ENCODE measurements at regions not wholly inside any gene's neighbourhood (a gene's known extent, or its start where the extent isn't known, plus 50 kb on each side); places are given as distances from the start of the nearest gene placed in this dataset.
"Not testable (repeated sequence)": the region's sequence is repeated elsewhere in the genome, so short reads cannot be mapped to it uniquely, and the experiment has no call there.

DNA sequence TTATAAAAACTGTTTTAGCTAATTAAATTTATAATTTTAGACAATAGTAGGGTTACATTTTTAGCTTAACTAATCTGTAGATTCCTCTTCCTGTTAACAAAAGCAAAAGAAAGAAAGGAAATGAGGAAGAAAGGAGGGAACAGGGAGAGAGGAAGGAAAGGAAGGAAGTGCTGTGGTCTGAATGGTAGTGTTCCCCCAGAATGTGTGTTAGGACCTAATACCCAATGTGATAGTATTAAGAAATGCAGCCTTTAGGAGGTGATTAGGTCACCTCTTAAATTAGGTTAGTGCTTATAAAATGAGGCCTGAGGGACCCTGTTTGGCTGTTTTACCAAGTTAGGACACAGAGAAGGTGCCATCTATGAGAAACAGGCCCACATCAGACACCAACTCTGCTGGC is 136.9 kb upstream of the SAMSN1 start:
- no peak for DNase-seq (ENCODE audit: low read depth in 2 of 2)

DNA sequence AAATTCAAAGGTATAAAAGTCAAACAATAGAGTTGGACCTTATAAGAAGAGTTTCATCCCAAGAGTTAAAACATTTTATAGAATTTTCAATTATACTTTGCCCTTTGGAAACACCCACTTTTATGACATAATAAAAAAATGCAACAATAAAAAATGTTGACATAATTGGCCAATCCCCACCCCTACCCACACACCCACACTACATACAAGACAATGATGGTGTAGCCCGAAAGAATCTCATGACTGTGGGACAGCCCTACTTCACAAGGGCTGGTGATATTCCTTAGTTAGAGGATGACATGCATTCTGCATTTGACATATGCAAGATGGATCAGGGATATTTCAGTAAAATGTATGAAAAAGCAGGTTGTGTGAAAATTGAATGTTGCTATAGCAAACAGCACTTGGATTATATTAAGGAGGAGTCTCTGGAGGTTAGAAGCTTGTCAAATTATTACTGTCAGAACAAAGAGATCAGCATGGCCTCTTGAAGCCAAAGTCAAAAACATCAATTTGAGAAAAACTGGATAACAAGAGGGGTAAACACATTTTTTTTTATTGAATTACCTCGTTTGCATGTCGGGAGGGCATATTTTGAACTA is 133.0 kb upstream of the SAMSN1 start:
- DNase-seq (ENCODE audit: low read depth in 2 of 2): no peak

DNA sequence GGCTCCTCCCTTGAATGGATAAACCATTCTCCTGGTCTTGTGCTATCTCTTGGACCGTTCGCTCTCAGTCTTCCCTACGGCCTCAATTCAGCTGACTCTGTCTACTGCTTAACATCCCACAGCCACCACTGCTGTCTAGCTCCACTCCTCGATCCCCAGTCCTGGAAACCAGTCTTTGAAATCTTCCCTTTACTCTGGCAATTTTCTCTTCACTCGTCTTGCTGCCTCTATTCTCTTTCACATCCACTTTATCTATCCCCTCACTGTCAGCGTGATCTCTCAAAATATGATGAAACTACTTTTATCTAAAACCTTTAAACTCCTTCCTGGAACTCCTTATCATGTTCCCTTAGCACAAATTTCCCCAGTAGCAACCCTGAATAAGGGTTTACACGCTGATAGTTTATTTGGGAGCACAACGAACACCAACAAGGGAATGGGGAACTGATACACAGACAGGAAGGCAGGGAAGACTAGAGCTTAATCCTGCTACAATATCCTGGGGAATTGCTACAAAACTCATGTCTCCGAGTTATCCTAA is 131.6 kb upstream of the SAMSN1 start:
- DNase-seq (ENCODE audit: low read depth in 2 of 2): no peak

DNA sequence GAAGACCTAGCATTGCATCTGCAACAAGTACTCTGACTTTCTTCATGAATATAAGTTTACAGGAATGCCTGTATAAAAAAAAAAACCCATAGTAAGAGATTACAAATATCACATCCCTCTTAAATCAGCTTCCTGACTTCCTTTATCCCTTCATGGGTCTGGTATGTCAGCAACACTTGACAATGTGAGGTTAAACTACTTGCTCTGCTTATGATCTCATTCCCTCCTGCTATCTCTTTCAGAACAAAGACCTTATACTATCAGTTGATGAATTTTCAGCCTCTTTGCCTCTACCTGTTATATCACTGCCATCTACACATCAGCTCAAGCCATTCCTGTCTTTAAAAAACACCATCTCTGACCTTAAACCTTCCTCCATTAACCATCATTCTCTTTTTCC is 130.9 kb upstream of the SAMSN1 start:
- no peak for DNase-seq (ENCODE audit: low read depth in 2 of 2)

DNA sequence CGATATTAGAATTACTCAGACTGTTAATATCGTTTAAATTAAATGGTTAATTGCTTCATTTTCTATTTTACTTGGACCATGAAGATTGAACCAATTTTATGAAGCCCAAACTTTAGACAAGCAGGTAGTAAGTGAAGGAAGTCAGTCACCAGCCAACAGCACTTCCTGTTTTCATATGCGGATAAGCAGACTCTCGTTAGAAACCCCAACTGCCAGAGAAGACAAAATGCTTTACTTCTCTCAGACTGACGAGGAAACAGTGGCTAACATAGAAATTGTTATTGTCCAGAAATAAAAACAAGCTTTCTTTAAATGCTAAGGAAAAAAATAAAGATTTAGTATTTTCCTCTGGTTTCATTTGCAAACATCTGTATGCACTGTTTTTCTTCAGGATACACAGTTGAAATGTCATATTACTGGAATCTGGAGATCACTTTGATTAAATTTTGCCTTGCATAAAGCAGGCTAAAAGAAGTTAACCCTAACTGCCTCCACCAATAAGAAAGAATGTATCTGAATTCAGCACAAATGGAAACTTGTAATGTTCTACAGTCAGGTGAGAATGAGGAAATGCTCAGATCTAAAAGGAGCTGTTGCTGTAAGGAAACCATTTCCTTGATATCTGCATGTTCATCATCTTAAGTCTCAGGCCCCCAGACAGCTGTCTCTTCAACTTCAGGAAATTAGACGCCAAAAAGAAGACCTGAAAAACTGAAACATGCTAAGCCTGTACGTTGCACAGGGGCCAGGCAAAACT is 129.8 kb upstream of the SAMSN1 start:
- DNase-seq (ENCODE audit: low read depth in 2 of 2): no peak

DNA sequence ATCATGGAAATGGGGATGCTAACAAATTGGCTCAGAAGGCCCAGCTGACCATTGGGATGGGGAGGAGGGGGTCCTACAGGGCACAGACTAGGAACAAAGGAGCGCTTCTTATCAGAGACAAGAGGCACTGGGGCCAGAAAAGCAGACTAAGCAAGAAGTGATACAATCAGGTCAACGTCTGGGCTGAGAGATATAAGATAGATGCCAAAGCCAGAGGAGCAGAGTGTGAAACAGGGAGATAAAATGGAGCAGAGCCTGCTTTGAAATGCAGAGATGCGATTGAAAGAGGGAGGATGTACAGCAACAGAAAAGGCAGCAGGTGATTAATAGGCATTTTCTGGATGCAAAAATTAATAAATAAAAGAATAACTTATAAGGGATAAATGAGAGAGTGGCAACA is 127.5 kb upstream of the SAMSN1 start:
- DNase-seq (ENCODE audit: low read depth in 2 of 2): no peak

DNA sequence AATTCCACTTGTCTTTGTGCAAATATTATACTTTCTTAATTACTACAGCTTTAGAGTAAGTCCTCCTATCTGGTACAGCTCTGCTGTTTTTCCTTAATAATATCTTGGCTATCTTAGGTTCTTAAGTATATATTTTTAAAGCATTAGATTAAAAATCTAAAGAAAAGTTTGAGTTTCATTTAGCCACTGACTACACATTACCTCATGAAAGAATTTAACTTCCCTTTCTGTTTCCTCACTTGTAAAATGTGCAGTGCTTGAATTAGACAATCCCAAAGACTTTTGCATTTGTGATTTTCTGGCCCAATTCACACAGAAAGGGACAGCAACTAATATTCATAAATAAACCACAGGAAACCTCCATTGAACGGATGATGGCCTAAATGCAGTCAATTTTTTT is 126.4 kb upstream of the SAMSN1 start:
- no peak for DNase-seq (ENCODE audit: low read depth in 2 of 2)

DNA sequence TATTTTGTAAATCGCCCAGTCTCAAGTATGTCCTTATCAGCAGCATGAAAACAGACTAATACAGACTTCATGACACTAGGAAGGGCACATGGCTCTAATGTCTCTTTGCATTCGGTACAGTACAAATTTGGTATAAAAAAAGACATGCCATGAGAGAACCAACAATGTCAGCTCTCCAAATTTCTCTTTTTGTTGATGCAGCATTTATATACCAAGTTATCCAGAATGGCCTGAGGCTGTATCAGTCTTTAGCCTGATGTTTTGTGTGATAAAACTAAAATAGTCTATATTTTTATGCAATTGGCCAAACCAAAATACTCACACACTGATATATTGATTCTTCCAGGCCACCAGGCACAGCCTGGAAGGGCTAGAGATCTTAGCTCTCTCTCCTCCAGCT is 124.3 kb upstream of the SAMSN1 start:
- DNase-seq (ENCODE audit: low read depth in 2 of 2): no peak

DNA sequence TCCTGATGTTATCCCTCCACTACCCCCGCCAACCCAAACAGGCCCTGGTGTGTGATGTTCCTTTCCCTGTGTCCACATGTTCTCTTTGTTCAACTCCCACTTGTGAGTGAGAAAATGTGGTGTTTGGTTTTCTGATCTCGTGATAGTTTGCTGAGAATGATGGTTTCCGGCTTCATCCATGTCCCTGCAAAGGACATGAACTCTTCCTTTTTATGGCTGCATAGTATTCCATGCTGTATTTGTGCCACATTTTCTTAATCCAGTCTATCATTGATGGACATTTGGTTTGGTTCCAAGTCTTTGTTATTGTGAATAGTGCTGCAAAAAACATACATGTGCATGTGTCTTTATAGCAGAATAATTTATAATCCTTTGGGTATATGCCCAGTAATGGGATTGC is 123.0 kb upstream of the SAMSN1 start:
- not testable (repeated sequence) for DNase-seq (ENCODE audit: low read depth in 2 of 2)

DNA sequence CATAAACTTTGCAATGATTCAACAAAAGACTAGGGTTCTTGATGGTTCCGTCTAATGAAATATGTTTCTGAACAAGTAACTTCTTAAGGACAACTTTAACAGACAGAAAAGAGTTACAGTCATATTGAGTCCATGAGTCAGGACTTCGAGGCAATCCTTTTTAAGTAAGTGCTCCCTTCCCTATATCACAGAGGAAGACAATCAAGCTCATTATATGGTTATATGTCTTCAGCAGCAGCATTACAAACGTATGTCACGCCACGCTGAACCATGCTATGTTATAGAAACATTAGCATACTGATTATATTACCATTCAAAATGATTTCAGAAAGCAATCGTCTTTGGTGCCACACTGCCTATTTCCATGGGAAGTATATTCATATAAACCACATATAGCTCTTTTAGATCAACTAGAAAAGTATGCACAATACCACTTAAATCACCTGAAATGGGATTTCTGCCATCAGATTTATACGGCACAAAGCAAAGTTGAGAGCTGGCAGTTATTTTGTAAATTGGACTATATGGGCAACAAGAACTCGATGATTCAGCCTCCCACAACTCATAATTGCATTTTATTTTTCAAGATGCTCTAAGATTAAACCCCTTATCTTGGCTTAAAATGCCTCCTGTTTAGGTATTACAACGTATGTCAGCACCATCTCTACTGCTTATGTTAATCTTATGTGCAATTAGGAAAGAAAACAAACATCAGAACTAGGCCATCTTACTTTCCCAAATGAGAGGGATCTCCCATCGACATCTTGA is 111.3 kb upstream of the SAMSN1 start:
- no peak for DNase-seq (ENCODE audit: low read depth in 2 of 2)

DNA sequence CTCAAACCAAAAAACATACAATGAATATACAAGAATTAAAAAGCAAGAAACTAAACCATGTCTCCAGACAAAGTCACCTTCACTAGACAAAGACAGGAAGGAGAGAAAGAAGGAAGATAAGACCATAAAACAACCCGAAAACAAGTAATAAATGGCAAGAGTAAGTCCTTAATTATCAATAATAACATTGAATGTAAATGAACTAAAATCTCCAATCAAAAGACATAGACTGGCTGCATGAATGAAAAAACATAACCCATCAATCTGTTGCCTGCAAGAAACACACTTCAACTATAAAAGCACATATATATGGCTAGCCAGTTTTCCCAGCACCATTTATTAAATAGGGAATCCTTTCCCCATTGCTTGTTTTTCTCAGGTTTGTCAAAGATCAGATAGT is 100.8 kb upstream of the SAMSN1 start:
- no peak for DNase-seq (ENCODE audit: low read depth in 2 of 2)

DNA sequence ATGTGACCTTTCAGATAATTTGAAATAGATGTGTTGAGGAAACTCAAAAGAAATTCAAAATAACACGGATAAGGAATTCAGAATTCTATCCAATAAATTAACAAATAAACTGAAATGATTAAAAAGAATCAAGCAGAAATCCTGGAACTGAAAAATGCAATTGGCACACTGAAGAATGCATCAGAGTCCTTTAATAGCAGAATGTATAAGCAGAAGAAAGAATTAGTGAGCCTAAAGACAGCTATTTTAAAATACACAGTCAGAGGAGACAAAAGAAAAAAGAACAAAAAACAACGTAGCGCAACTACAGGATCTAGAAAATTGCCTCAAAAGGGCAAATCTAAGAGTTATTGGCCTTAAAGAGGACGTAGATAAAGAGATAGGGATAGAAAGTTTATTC is 99.6 kb upstream of the SAMSN1 start:
- DNase-seq (ENCODE audit: low read depth in 2 of 2): no peak

DNA sequence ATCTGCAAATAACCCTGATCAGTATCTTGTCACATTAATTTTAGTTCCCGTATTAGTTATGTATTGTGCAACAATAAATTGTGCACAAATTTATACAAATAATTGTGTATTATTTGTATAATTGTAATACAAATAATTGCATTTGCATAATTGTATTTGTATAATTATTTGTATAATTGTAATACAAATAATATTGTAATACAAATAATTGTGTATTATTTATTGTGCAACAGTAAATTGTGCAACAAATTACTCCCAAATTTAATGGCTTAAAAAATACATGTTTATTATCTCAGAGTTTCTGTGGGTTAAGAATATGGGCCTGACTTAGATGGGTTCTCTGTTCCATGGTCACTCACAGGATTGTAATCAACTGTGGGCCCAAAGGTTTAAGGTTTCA is 86.2 kb upstream of the SAMSN1 start:
- no peak for DNase-seq (ENCODE audit: low read depth in 2 of 2)

DNA sequence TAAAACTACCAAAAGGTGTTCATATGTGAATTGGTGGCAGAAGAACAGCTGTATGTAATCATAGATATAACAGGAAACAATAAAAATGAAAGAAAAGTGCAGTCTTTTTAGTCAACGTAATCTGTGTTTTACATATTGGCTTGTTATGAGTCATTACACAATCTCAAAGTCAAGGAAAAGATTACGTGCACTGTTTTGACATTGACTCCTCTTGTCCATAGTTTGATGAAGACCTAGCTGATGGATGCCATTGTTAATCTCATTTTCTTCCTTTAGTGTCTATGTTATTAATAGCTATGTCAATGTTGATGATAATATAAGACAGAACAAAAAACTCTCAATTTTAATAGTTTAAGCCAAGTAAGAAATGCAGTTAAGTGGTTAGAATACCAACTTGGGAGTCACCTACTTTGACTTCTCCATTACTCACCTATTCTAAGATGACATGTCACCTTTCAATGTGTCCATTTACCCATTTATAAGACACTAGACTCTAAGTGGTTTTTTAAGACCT is 84.5 kb upstream of the SAMSN1 start:
- no peak for DNase-seq (ENCODE audit: low read depth in 2 of 2)

DNA sequence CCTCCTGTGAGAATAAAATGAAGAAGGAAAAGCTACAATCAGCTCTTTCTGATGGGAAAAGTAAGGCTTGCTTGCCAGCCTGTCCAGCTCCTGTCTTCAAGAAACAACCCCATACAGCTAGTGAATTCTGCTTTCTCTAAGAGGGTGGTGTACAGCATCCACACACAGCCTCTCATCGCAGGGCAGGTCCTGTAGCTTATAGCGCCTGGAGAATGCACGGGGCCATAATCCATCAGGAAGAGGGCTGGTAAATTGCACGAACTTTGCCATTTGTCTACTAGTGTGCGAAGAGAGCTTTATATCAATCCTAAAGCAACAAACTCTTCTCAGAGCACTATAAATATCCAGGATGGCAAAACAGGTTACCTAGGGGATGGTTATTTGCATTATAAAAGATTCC is 83.3 kb upstream of the SAMSN1 start:
- no peak for DNase-seq (ENCODE audit: low read depth in 2 of 2)

DNA sequence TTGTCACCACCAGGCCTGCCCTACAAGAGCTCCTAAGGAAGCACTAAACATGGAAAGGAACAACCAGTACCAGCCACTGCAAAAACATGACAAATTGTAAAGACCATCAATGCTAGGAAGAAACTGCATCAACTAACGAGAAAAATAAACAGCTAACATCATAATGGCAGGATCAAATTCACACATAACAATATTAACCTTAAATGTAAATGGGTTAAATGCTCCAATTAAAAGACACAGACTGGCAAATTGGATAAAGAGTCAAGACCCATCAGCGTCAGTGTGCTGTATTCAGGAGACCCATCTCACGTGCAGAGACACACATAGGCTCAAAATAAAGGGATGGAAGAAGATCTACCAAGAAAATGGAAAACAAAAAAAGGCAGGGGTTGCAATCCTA is 77.0 kb upstream of the SAMSN1 start:
- DNase-seq (ENCODE audit: low read depth in 2 of 2): not testable (repeated sequence)

DNA sequence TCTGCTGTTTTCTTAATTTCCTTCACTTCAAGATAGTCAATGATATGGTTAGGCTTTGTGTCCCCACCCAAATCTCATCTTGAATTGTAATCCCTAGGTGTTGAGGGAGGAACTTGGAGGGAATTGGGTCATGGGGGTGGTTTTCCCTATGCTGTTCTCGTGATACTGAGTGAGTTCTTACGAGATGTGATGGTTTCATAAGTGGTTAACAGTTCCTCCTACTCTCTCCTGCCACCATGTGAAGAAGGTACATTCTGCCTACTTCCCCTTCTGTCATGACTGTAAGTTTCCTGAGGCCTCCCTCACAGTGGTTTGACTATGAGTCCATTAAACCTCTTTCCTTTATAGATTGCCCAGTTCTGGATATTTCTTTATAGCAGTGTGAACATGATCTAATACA is 74.0 kb upstream of the SAMSN1 start:
- no peak for DNase-seq (ENCODE audit: low read depth in 2 of 2)

DNA sequence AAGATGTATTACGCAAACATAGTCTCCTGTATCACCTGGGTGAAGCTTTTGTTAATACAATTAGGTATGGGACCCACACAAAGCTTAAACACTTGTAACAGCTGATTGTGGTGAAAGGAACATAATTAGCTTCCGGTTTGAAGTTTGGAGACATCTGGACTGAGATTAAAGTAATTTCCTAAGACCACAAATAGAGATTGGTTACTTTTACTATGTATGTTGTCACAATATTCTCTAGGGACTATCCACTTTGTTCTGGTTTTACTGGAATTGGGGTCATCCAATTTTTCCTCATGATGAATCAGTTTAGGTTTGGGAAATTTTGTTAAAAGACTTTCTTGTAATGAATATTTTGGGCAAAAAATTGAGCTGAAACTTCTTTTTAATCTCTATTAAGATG is 71.8 kb upstream of the SAMSN1 start:
- no peak for DNase-seq (ENCODE audit: low read depth in 2 of 2)

DNA sequence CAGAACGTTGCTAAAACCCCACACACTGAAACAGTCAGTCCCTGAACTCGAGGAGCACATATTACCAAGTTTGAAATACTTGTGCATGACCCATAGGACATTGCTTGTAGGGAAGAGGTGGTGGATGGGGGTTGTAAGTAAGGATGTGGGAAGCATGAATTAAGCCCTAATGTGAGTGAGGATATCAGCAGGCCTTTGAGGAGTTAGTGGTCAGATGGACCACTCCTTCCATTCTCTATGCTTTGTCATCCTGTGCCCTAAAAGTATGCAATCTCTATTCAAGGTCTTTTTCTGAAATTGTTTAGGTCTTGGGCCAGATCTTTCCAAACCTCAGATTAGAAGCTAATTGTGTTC is 70.9 kb upstream of the SAMSN1 start:
- DNase-seq (ENCODE audit: low read depth in 2 of 2): no peak

DNA sequence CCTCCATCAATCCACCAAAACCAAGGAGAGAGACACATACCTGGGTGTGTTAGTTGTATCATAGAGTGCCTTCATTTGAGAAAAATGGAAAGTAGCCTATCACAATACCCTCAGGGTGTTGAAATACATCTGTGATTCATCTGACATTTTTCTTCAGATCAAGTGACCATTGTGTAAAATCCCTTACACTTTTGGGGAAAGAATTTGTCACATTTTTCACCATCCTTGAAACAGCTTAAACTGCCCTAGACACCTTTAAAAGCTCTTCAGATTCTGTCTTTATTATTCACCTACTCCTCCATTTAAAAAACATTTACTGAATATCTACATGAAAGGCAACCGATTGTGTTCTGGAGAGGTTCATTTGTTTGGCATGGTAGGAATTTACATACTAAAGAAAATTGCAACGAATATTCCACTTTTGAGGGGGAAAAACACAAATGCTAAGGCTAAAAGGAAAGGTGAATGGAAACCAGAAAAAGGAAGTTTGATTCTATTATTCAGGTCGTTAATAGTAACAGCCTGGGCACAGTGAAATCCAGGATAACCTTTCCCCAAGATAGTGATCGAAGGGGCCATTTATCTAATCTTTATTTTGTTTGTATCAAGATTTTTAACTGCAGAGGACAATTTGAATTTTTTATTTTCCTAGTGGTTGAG is 70.4 kb upstream of the SAMSN1 start:
- no peak for DNase-seq (ENCODE audit: low read depth in 2 of 2)

DNA sequence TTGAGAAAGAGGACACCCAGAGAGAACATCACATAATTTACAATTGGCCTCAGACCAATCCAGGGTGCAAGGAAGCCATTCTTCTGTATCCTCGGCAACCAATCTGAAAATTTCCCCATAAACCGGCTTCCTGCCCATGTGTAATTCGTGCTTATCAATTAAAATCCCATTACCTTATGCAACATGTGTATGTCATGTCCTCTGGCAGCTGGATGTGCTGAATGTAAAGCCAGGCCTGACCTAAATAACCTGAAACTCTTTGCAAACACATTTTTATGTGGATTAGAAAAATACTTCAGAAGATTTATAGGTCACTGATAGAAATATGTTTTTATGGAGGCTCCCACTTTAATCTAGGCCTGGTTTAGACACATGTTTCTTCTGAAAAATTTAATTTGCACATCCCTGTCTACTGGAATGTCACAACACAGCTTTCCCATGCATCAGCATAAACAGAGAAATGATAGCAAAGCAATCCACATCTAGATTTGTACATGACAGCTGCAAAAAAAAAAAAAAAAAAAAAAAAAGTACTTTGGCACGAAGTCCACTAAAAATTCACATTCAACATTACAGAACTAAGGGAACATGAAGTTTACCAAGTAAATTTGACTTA is 69.4 kb upstream of the SAMSN1 start:
- no peak for DNase-seq (ENCODE audit: low read depth in 2 of 2)

DNA sequence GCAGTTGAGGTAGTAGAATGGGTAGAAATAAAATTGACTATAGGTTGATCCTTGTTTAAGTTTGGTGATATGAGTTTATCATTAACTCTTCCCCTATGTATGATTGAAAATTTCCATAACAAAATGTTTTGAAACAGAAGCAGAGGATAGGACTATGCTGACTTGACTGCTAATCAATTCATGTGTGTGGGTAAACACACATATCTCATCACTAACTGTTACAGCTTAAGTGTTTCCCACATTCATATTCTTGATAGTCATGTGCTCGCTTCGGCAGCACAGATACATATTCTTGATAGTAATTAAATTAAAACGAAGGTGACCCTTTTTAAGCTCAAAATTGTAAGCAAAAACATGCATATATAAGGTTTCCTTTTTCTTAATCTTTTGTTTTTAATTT is 68.2 kb upstream of the SAMSN1 start:
- no peak for DNase-seq (ENCODE audit: low read depth in 2 of 2)
